ENCODE measurements at regions not wholly inside any gene's neighbourhood (a gene's known extent, or its start where the extent isn't known, plus 50 kb on each side); places are given as distances from the start of the nearest gene placed in this dataset.

GRCh38 chr5:110038297-110038997 is 348.7 kb downstream of the MAN2A1 start:
- ChIA-PET POLR2A (no interaction called here), CTCF (no interaction called here), RAD21 (ENCODE audit: low non-redundant PET in 1 of 2, low total read pairs in 2 of 2, uncharacterized antibody in 2 of 2, unreplicated experiment in 2 of 2) (no interaction called here)
- Histone ChIP-seq H3K9me3 (ENCODE audit: control insufficient read depth in 1 of 2, insufficient read depth in 1 of 2, low read depth in 1 of 2, low read length in 2 of 2) (no peaks in the 10 kb centered on the region), H3K79me2 (ENCODE audit: insufficient read depth, low read length) (no peaks in the 10 kb centered on the region), H3K4me3 (replicated peaks in 1 of 2; ENCODE audit: low read depth in 1 of 2, low read length in 2 of 2) (no peak overlapping the region), H3K9me2 (ENCODE audit: insufficient read depth) (no peaks in the 10 kb centered on the region), H3K36me3 (ENCODE audit: control insufficient read depth in 1 of 2, insufficient read depth in 2 of 2, low read length in 2 of 2) (no peaks in the 10 kb centered on the region), H3K27ac (ENCODE audit: low read depth, low read length) (no peak overlapping the region), H4K20me1 (ENCODE audit: insufficient read depth) (no peaks in the 10 kb centered on the region), H3K27me3 (ENCODE audit: insufficient read depth, low read length) (0 out of 2 replicates have a peak, but pooled peaks cover 3% of the 10 kb centered on the region), H3K9ac (ENCODE audit: low read length) (no peak overlapping the region), H3K4me1 (ENCODE audit: control insufficient read depth in 1 of 2, insufficient read depth in 2 of 2, low read length in 2 of 2) (no peaks in the 10 kb centered on the region), H2AFZ (ENCODE audit: low read depth, low read length, poor library complexity, severe bottlenecking) (no peak overlapping the region), H3K4me2 (ENCODE audit: low read length) (no peak overlapping the region)
- no TSS peak for BruUV-seq (replicated peaks)
- intact Hi-C loops (cut with micrococcal nuclease): no loop called here
- ATAC-seq: no peak
- no peak for DNase-seq (ENCODE audit: low read depth, low spot score)
- TF ChIP-seq ZBTB33 (IDR thresholded peaks at IDR 0.05; ENCODE audit: extremely low read depth, insufficient replicate concordance, low read length): no peak

GRCh38 chr5:110040178-110040577 is 350.5 kb downstream of the MAN2A1 start:
- Histone ChIP-seq H2AFZ (ENCODE audit: low read depth, low read length, poor library complexity, severe bottlenecking) (no peak overlapping the region), H3K4me2 (ENCODE audit: low read length) (no peak overlapping the region), H3K4me3 (replicated peaks in 1 of 2; ENCODE audit: low read depth in 1 of 2, low read length in 2 of 2) (no peak overlapping the region), H3K9me2 (ENCODE audit: insufficient read depth) (no peaks in the 10 kb centered on the region), H3K27ac (ENCODE audit: low read depth, low read length) (no peak overlapping the region), H3K4me1 (ENCODE audit: control insufficient read depth in 1 of 2, insufficient read depth in 2 of 2, low read length in 2 of 2) (no peaks in the 10 kb centered on the region), H4K20me1 (ENCODE audit: insufficient read depth) (no peaks in the 10 kb centered on the region), H3K9ac (ENCODE audit: low read length) (no peak overlapping the region), H3K79me2 (ENCODE audit: insufficient read depth, low read length) (no peaks in the 10 kb centered on the region), H3K9me3 (ENCODE audit: control insufficient read depth in 1 of 2, insufficient read depth in 1 of 2, low read depth in 1 of 2, low read length in 2 of 2) (no peaks in the 10 kb centered on the region), H3K36me3 (ENCODE audit: control insufficient read depth in 1 of 2, insufficient read depth in 2 of 2, low read length in 2 of 2) (no peaks in the 10 kb centered on the region), H3K27me3 (ENCODE audit: insufficient read depth, low read length) (no peaks in the 10 kb centered on the region)
- BruUV-seq (replicated peaks): no TSS peak
- CTCF ChIA-PET: interaction anchor here (0.7 kb wide), 1 partner anchor 79 kb away, joined by 3 read pairs; no protein-coding TSS in a partner anchor
- RAD21 ChIA-PET (ENCODE audit: low non-redundant PET in 1 of 2, low total read pairs in 2 of 2, uncharacterized antibody in 2 of 2, unreplicated experiment in 2 of 2): no interaction called here
- TF ChIP-seq POLR2AphosphoS5 (IDR thresholded peaks at IDR 0.05; ENCODE audit: low read depth, low read length) (no peak), CTCF (IDR thresholded peaks at IDR 0.05 in 2 of 3, conservative IDR thresholded peaks at IDR 0.05 in 1 of 3; ENCODE audit: borderline replicate concordance in 1 of 3, insufficient read depth in 1 of 3, low read depth in 2 of 3, low read length in 2 of 3) (peak in 2 of 3 experiments; percentile 24 to 28; a peak in 1 of 6 replicates)
- ATAC-seq (no peak; the same call in 1 of the 2 replicates), DNase-seq (ENCODE audit: low read depth, low spot score) (no peak)
- POLR2A ChIA-PET: no interaction called here
- intact Hi-C loops (cut with micrococcal nuclease): no loop called here
